PC-9 (cell line): ENCODE measurements at regions not wholly inside any gene's neighbourhood (a gene's known extent, or its start where the extent isn't known, plus 50 kb on each side); places are given as distances from the start of the nearest gene placed in this dataset.

Source experiments
- EZH2 ChIP-seq: fragments of 200-600 bp; sonication (generic); IDR thresholded peaks from 2 replicates; pipeline ENCODE4 v1.8.0; 2017; ENCODE audit warnings: antibody characterized with exemption, low read depth
- TF ChIP-seq, protein P1 (sequence below): fragments of 200-600 bp; sonication (generic); conservative IDR thresholded peaks from 2 replicates; pipeline ENCODE4 v1.6.1; 2017; ENCODE audit warnings: mixed run types, antibody characterized with exemption, mild to moderate bottlenecking, moderate library complexity

DNA sequence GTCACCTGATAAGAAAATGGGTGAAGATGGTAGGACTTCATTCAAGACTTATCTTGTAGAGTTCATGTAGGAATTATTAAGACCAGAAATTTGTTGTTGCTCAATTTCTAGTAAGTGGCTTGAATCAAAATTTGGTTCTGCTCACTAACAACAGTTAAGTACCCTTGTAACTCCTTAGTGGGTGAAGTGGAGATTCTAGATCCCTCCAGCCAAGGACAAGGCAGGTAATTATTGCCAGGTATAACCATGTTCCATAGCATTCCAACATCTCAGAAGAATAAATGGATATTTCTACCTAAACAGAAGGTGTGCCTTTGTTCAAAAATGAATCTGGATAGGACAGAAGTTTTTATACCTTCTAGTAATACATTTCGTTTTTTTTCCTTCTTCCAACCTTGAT lies 282.3 kb downstream of the DUSP10 start:
- TF ChIP-seq EZH2, result no peak
- TF ChIP-seq, protein P1, sequence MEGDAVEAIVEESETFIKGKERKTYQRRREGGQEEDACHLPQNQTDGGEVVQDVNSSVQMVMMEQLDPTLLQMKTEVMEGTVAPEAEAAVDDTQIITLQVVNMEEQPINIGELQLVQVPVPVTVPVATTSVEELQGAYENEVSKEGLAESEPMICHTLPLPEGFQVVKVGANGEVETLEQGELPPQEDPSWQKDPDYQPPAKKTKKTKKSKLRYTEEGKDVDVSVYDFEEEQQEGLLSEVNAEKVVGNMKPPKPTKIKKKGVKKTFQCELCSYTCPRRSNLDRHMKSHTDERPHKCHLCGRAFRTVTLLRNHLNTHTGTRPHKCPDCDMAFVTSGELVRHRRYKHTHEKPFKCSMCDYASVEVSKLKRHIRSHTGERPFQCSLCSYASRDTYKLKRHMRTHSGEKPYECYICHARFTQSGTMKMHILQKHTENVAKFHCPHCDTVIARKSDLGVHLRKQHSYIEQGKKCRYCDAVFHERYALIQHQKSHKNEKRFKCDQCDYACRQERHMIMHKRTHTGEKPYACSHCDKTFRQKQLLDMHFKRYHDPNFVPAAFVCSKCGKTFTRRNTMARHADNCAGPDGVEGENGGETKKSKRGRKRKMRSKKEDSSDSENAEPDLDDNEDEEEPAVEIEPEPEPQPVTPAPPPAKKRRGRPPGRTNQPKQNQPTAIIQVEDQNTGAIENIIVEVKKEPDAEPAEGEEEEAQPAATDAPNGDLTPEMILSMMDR, result no peak
